CD1c-positive myeloid dendritic cell (primary cell): ENCODE measurements at regions not wholly inside any gene's neighbourhood (a gene's known extent, or its start where the extent isn't known, plus 50 kb on each side); places are given as distances from the start of the nearest gene placed in this dataset.

Source experiments
- DNase-seq: peaks from one replicate; pipeline ENCODE4 v3.0.0-alpha.2; 2016; ENCODE audit errors: extremely low spot score

- DNase-seq = no peak
Observed at GRCh38 chr9:81193362-81194339, 495.7 kb downstream of the TLE1 start.

GRCh38 chr9:81191222-81191621, 498.1 kb downstream of the TLE1 start:
- DNase-seq = no peak

GRCh38 chr9:81190659-81191058, 498.7 kb downstream of the TLE1 start:
- no peak for DNase-seq

GRCh38 chr9:81183761-81184160, 505.6 kb downstream of the TLE1 start:
- no peak for DNase-seq

GRCh38 chr9:81182431-81182830, 506.9 kb downstream of the TLE1 start:
- DNase-seq = no peak

GRCh38 chr9:81174023-81174422, 515.3 kb downstream of the TLE1 start:
- DNase-seq = no peak

GRCh38 chr9:81171689-81172088, 517.7 kb downstream of the TLE1 start:
- no peak for DNase-seq

GRCh38 chr9:81162361-81162760, 527.0 kb downstream of the TLE1 start:
- DNase-seq = no peak

- DNase-seq = no peak
Observed at GRCh38 chr9:81156381-81156780, 533.0 kb downstream of the TLE1 start.

- no peak for DNase-seq
Observed at GRCh38 chr9:81150016-81150625, 539.2 kb downstream of the TLE1 start.

- DNase-seq = no peak
Observed at GRCh38 chr9:81146684-81147337, 542.5 kb downstream of the TLE1 start.

GRCh38 chr9:81146241-81146640, 543.1 kb downstream of the TLE1 start:
- no peak for DNase-seq

- no peak for DNase-seq
Observed at GRCh38 chr9:81145331-81145963, 543.9 kb downstream of the TLE1 start.

- no peak for DNase-seq
Observed at GRCh38 chr9:81141961-81142360, 547.4 kb downstream of the TLE1 start.

GRCh38 chr9:81137976-81138568, 551.3 kb downstream of the TLE1 start:
- DNase-seq = no peak

- DNase-seq = no peak
Observed at GRCh38 chr9:81132796-81133195, 556.6 kb downstream of the TLE1 start.

GRCh38 chr9:81132318-81132717, 557.0 kb downstream of the TLE1 start:
- DNase-seq = no peak

GRCh38 chr9:81128701-81129100, 560.6 kb downstream of the TLE1 start:
- no peak for DNase-seq

- DNase-seq = no peak
Observed at GRCh38 chr9:81125446-81126092, 563.8 kb downstream of the TLE1 start.

GRCh38 chr9:81123526-81123925, 565.8 kb downstream of the TLE1 start:
- DNase-seq = no peak

GRCh38 chr9:81122749-81123148, 566.6 kb downstream of the TLE1 start:
- no peak for DNase-seq
